ENCODE measurements at regions not wholly inside any gene's neighbourhood (a gene's known extent, or its start where the extent isn't known, plus 50 kb on each side); places are given as distances from the start of the nearest gene placed in this dataset.

- H2AFZ ChIP-seq (ENCODE audit: insufficient read depth, low read depth, low read length, poor library complexity, severe bottlenecking) = no peak overlapping the region
- no peak overlapping the region for H3K4me2 ChIP-seq (replicated peaks; ENCODE audit: extremely low read depth, low read length, poor library complexity, severe bottlenecking)
- no peaks in the 10 kb centered on the region for H3K4me1 Mint-ChIP-seq
- H3K27ac ChIP-seq (ENCODE audit: low read depth in 1 of 2, low read length in 2 of 2) = no peak overlapping the region
- intact Hi-C loops (cut with micrococcal nuclease) = no loop called here
- no peaks in the 10 kb centered on the region for H3K36me3 ChIP-seq (replicated peaks in 1 of 2; ENCODE audit: control insufficient read depth in 1 of 2, insufficient read depth in 2 of 2, low read length in 2 of 2)
- H3K9me3 ChIP-seq (replicated peaks in 1 of 2; ENCODE audit: control insufficient read depth in 1 of 2, insufficient read depth in 1 of 2, low read length in 2 of 2) = no peaks in the 10 kb centered on the region
- H3K79me2 ChIP-seq (ENCODE audit: insufficient read depth, low read length) = no peaks in the 10 kb centered on the region
- no peak overlapping the region for H3K4me3 ChIP-seq (replicated peaks in 1 of 3; ENCODE audit: low read depth in 2 of 3, low read length in 3 of 3)
- WGBS (ENCODE audit: insufficient coverage) = no CpG with 5 or more reads among the region's 3 CpGs
- TF ChIP-seq CTCF (IDR thresholded peaks at IDR 0.05) = no peak
- no peaks in the 10 kb centered on the region for H3K27me3 ChIP-seq (ENCODE audit: control insufficient read depth in 2 of 2, insufficient read depth in 2 of 2, low read length in 2 of 2)
- no peaks in the 10 kb centered on the region for H4K20me1 ChIP-seq (ENCODE audit: insufficient read depth, low read length)
- H3K27ac Mint-ChIP-seq = no peak overlapping the region
- H3K9me3 Mint-ChIP-seq = no peaks in the 10 kb centered on the region
- H3K27me3 Mint-ChIP-seq (ENCODE audit: low read depth in 3 of 3) = peaks cover 0 to 3% (median 0%) of the 10 kb centered on the region in 3 donors
- no peak overlapping the region for H3K9ac ChIP-seq (ENCODE audit: insufficient read depth, low read length, poor library complexity, severe bottlenecking)
- no peak for DNase-seq
- no peaks in the 10 kb centered on the region for H3K36me3 Mint-ChIP-seq
- H3K4me3 Mint-ChIP-seq = no peak overlapping the region
- no peaks in the 10 kb centered on the region for H3K4me1 ChIP-seq (ENCODE audit: control insufficient read depth in 1 of 2, insufficient read depth in 2 of 2, low read length in 2 of 2)
Measured at GRCh38 chr4:133467290-133467947, 318.3 kb downstream of the PCDH10 start.

GRCh38 chr4:133465022-133465421 lies 315.9 kb downstream of the PCDH10 start:
- H4K20me1 ChIP-seq (ENCODE audit: insufficient read depth, low read length) = no peaks in the 10 kb centered on the region
- H3K4me2 ChIP-seq (replicated peaks; ENCODE audit: extremely low read depth, low read length, poor library complexity, severe bottlenecking) = no peak overlapping the region
- Mint-ChIP-seq H3K4me3 (no peak overlapping the region), H3K27ac (no peak overlapping the region), H3K4me1 (no peaks in the 10 kb centered on the region), H3K9me3 (peaks cover 0 to 4% (median 0%) of the 10 kb centered on the region in 7 donors), H3K36me3 (no peaks in the 10 kb centered on the region), H3K27me3 (ENCODE audit: low read depth in 3 of 3) (peaks cover 0 to 2% (median 0%) of the 10 kb centered on the region in 3 donors)
- TF ChIP-seq CTCF (IDR thresholded peaks at IDR 0.05) = no peak
- no peak overlapping the region for H3K27ac ChIP-seq (ENCODE audit: low read depth in 1 of 2, low read length in 2 of 2)
- H3K4me1 ChIP-seq (ENCODE audit: control insufficient read depth in 1 of 2, insufficient read depth in 2 of 2, low read length in 2 of 2) = no peaks in the 10 kb centered on the region
- H2AFZ ChIP-seq (ENCODE audit: insufficient read depth, low read depth, low read length, poor library complexity, severe bottlenecking) = no peak overlapping the region
- no peaks in the 10 kb centered on the region for H3K79me2 ChIP-seq (ENCODE audit: insufficient read depth, low read length)
- no peak overlapping the region for H3K9ac ChIP-seq (ENCODE audit: insufficient read depth, low read length, poor library complexity, severe bottlenecking)
- H3K36me3 ChIP-seq (replicated peaks in 1 of 2; ENCODE audit: control insufficient read depth in 1 of 2, insufficient read depth in 2 of 2, low read length in 2 of 2) = no peaks in the 10 kb centered on the region
- H3K27me3 ChIP-seq (ENCODE audit: control insufficient read depth in 2 of 2, insufficient read depth in 2 of 2, low read length in 2 of 2) = no peaks in the 10 kb centered on the region
- no CpG with 5 or more reads among the region's 4 CpGs for whole genome bisulfite sequencing (ENCODE audit: insufficient coverage)
- H3K9me3 ChIP-seq (replicated peaks in 1 of 2; ENCODE audit: control insufficient read depth in 1 of 2, insufficient read depth in 1 of 2, low read length in 2 of 2) = no peaks in the 10 kb centered on the region
- no peak for DNase-seq
- intact Hi-C loops (cut with micrococcal nuclease) = no loop called here
- H3K4me3 ChIP-seq (replicated peaks in 1 of 3; ENCODE audit: low read depth in 2 of 3, low read length in 3 of 3) = no peak overlapping the region
